ENCODE measurements at regions not wholly inside any gene's neighbourhood (a gene's known extent, or its start where the extent isn't known, plus 50 kb on each side); places are given as distances from the start of the nearest gene placed in this dataset.

DNA sequence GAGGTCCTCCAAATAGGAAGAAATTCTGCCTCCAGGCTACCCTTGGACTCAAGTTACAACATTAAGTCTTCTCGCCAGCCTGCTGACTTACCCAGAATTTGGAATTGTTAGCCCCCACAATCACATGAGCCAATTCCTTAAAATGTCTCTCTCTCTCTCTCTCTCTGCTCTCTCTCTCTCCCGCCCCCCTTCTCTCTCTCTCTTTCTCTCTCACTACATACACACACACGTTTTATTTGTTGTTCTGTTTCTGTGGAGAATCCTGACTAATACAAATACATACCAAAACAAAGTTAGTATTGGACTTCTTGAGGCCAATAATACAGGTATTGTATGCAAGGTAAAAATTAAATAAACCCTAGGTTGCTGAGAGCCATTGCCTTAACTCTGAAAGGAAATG is 72.1 kb downstream of the TNFSF18 start:
- Histone ChIP-seq H3K9me3 (ENCODE audit: control insufficient read depth, low read depth, low read length) (no peaks in the 10 kb centered on the region), H3K27ac (ENCODE audit: control insufficient read depth, insufficient read depth, low read length) (no peak overlapping the region), H4K20me1 (ENCODE audit: control insufficient read depth, extremely low read depth, insufficient read depth, low read length) (no peaks in the 10 kb centered on the region), H3K4me3 (ENCODE audit: control insufficient read depth in 2 of 3, extremely low read depth in 1 of 3, insufficient read depth in 2 of 3, low read depth in 1 of 3, low read length in 3 of 3) (no peak overlapping the region), H3K27me3 (ENCODE audit: control insufficient read depth, extremely low read depth, insufficient read depth, low read length) (no peaks in the 10 kb centered on the region), H3K36me3 (ENCODE audit: control insufficient read depth in 2 of 2, extremely low read depth in 1 of 2, insufficient read depth in 2 of 2, low read length in 2 of 2) (no peaks in the 10 kb centered on the region), H2AFZ (ENCODE audit: control insufficient read depth, low read length) (no peak overlapping the region), H3K79me2 (ENCODE audit: control insufficient read depth, insufficient read depth, low read length) (no peaks in the 10 kb centered on the region), H3K4me2 (ENCODE audit: control insufficient read depth, extremely low read depth, insufficient read depth, low read depth, low read length) (no peak overlapping the region), H3K9ac (ENCODE audit: control insufficient read depth, extremely low read depth, insufficient read depth, low read length) (no peak overlapping the region), H3K4me1 (ENCODE audit: control insufficient read depth, extremely low read depth, insufficient read depth, low read length) (peaks cover 14% of the 10 kb centered on the region), H3K9me1 (ENCODE audit: control insufficient read depth, extremely low read depth, insufficient read depth, low read length) (no peaks in the 10 kb centered on the region)
- dilution Hi-C loops (cut with MboI; ENCODE audit: extremely low pct_ligation_motif_present, low sequenced_read_pairs) = no loop called here
- no peak for TF ChIP-seq EZH2 (IDR thresholded peaks at IDR 0.05; ENCODE audit: low read length)
- no peak for FAIRE-seq
- no peak for DNase-seq (ENCODE audit: low read depth, low spot score)

DNA sequence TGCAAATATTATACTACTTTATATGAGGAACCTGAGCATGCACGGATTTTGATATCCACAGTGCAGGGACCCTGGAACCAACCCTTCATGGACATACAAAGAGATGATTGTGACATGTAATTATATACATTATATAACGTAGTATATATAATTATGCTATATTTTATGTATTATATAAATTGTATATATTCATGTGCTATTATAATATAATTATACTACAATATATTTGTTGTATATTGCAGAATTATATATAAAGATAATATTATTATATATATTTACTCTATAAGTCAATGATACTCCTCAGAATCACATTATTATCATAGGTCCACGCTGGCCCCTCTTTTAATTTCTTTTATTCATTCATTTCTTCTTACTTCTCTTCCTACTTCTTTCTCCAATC is 70.9 kb downstream of the TNFSF18 start:
- no peaks in the 10 kb centered on the region for H3K36me3 ChIP-seq (ENCODE audit: control insufficient read depth in 2 of 2, extremely low read depth in 1 of 2, insufficient read depth in 2 of 2, low read length in 2 of 2)
- no peaks in the 10 kb centered on the region for H4K20me1 ChIP-seq (ENCODE audit: control insufficient read depth, extremely low read depth, insufficient read depth, low read length)
- H3K4me3 ChIP-seq (ENCODE audit: control insufficient read depth in 2 of 3, extremely low read depth in 1 of 3, insufficient read depth in 2 of 3, low read depth in 1 of 3, low read length in 3 of 3) = no peak overlapping the region
- no peak overlapping the region for H2AFZ ChIP-seq (ENCODE audit: control insufficient read depth, low read length)
- FAIRE-seq (no peak), DNase-seq (ENCODE audit: low read depth, low spot score) (no peak)
- peaks cover 14% of the 10 kb centered on the region for H3K4me1 ChIP-seq (ENCODE audit: control insufficient read depth, extremely low read depth, insufficient read depth, low read length)
- H3K9me1 ChIP-seq (ENCODE audit: control insufficient read depth, extremely low read depth, insufficient read depth, low read length) = no peaks in the 10 kb centered on the region
- no peaks in the 10 kb centered on the region for H3K27me3 ChIP-seq (ENCODE audit: control insufficient read depth, extremely low read depth, insufficient read depth, low read length)
- dilution Hi-C loops (cut with MboI; ENCODE audit: extremely low pct_ligation_motif_present, low sequenced_read_pairs) = no loop called here
- no peak for TF ChIP-seq EZH2 (IDR thresholded peaks at IDR 0.05; ENCODE audit: low read length)
- TF ChIP-seq, protein P1, sequence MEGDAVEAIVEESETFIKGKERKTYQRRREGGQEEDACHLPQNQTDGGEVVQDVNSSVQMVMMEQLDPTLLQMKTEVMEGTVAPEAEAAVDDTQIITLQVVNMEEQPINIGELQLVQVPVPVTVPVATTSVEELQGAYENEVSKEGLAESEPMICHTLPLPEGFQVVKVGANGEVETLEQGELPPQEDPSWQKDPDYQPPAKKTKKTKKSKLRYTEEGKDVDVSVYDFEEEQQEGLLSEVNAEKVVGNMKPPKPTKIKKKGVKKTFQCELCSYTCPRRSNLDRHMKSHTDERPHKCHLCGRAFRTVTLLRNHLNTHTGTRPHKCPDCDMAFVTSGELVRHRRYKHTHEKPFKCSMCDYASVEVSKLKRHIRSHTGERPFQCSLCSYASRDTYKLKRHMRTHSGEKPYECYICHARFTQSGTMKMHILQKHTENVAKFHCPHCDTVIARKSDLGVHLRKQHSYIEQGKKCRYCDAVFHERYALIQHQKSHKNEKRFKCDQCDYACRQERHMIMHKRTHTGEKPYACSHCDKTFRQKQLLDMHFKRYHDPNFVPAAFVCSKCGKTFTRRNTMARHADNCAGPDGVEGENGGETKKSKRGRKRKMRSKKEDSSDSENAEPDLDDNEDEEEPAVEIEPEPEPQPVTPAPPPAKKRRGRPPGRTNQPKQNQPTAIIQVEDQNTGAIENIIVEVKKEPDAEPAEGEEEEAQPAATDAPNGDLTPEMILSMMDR (optimal IDR thresholded peaks at IDR 0.05 in 1 of 3, IDR thresholded peaks at IDR 0.05 in 1 of 3, conservative IDR thresholded peaks at IDR 0.05 in 1 of 3; ENCODE audit: extremely low read depth in 1 of 3, insufficient read depth in 2 of 3, low read length in 3 of 3) = no peak
- H3K79me2 ChIP-seq (ENCODE audit: control insufficient read depth, insufficient read depth, low read length) = no peaks in the 10 kb centered on the region
- H3K4me2 ChIP-seq (ENCODE audit: control insufficient read depth, extremely low read depth, insufficient read depth, low read depth, low read length) = no peak overlapping the region
- no peak overlapping the region for H3K9ac ChIP-seq (ENCODE audit: control insufficient read depth, extremely low read depth, insufficient read depth, low read length)
- H3K9me3 ChIP-seq (ENCODE audit: control insufficient read depth, low read depth, low read length) = no peaks in the 10 kb centered on the region
- no peak overlapping the region for H3K27ac ChIP-seq (ENCODE audit: control insufficient read depth, insufficient read depth, low read length)

DNA sequence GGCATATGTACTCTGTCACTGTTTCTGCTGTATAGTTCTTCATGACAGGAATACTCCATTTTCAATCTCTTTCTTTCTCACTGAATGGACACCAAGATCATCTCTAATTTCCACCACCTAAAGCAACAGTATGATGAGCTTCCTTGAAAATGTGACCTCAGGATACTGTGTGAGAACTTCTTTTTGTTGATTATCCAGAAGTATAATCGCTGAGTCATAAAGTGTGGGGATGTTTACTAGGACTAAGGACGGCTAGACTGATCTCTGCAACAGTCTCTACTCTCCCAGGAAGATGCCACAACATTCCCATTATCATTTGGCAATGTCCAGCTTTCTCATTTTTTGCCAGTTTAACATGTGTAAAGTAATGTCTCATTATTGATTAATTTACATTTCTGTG is 70.3 kb downstream of the TNFSF18 start:
- no peak overlapping the region for H3K9ac ChIP-seq (ENCODE audit: control insufficient read depth, extremely low read depth, insufficient read depth, low read length)
- no peak overlapping the region for H2AFZ ChIP-seq (ENCODE audit: control insufficient read depth, low read length)
- no peaks in the 10 kb centered on the region for H3K36me3 ChIP-seq (ENCODE audit: control insufficient read depth in 2 of 2, extremely low read depth in 1 of 2, insufficient read depth in 2 of 2, low read length in 2 of 2)
- TF ChIP-seq, protein P1 (optimal IDR thresholded peaks at IDR 0.05 in 1 of 3, IDR thresholded peaks at IDR 0.05 in 1 of 3, conservative IDR thresholded peaks at IDR 0.05 in 1 of 3; ENCODE audit: extremely low read depth in 1 of 3, insufficient read depth in 2 of 3, low read length in 3 of 3) = no peak
- no peak for TF ChIP-seq EZH2 (IDR thresholded peaks at IDR 0.05; ENCODE audit: low read length)
- no peaks in the 10 kb centered on the region for H3K79me2 ChIP-seq (ENCODE audit: control insufficient read depth, insufficient read depth, low read length)
- H4K20me1 ChIP-seq (ENCODE audit: control insufficient read depth, extremely low read depth, insufficient read depth, low read length) = no peaks in the 10 kb centered on the region
- H3K27me3 ChIP-seq (ENCODE audit: control insufficient read depth, extremely low read depth, insufficient read depth, low read length) = no peaks in the 10 kb centered on the region
- DNase-seq (ENCODE audit: low read depth, low spot score) (no peak), FAIRE-seq (peak; percentile 39)
- H3K9me1 ChIP-seq (ENCODE audit: control insufficient read depth, extremely low read depth, insufficient read depth, low read length) = no peaks in the 10 kb centered on the region
- no peak overlapping the region for H3K4me2 ChIP-seq (ENCODE audit: control insufficient read depth, extremely low read depth, insufficient read depth, low read depth, low read length)
- no peak overlapping the region for H3K4me3 ChIP-seq (ENCODE audit: control insufficient read depth in 2 of 3, extremely low read depth in 1 of 3, insufficient read depth in 2 of 3, low read depth in 1 of 3, low read length in 3 of 3)
- peaks cover 14% of the 10 kb centered on the region for H3K4me1 ChIP-seq (ENCODE audit: control insufficient read depth, extremely low read depth, insufficient read depth, low read length)
- dilution Hi-C loops (cut with MboI; ENCODE audit: extremely low pct_ligation_motif_present, low sequenced_read_pairs) = no loop called here
- no peak overlapping the region for H3K27ac ChIP-seq (ENCODE audit: control insufficient read depth, insufficient read depth, low read length)
- H3K9me3 ChIP-seq (ENCODE audit: control insufficient read depth, low read depth, low read length) = no peaks in the 10 kb centered on the region
